DND-41 (cell line): ENCODE measurements at regions not wholly inside any gene's neighbourhood (a gene's known extent, or its start where the extent isn't known, plus 50 kb on each side); places are given as distances from the start of the nearest gene placed in this dataset.

Source experiments
- EZH2 ChIP-seq: IDR thresholded peaks from 3 replicates; pipeline ENCODE4 v1.6.1; 2012; ENCODE audit warnings: borderline replicate concordance, low read depth, mild to moderate bottlenecking, moderate library complexity, low read length, inconsistent platforms; ENCODE audit not compliant: severe bottlenecking
- TF ChIP-seq, protein P1 (sequence below): IDR thresholded peaks from 2 replicates; pipeline ENCODE4 v1.5.1; 2012; ENCODE audit warnings: borderline replicate concordance, low read length, moderate library complexity, mild to moderate bottlenecking; ENCODE audit not compliant: poor library complexity, severe bottlenecking; ENCODE audit errors: extremely low read depth

GRCh38 chr1:96971849-96972602 lies 250.4 kb downstream of the PTBP2 start:
- TF ChIP-seq, protein P1, sequence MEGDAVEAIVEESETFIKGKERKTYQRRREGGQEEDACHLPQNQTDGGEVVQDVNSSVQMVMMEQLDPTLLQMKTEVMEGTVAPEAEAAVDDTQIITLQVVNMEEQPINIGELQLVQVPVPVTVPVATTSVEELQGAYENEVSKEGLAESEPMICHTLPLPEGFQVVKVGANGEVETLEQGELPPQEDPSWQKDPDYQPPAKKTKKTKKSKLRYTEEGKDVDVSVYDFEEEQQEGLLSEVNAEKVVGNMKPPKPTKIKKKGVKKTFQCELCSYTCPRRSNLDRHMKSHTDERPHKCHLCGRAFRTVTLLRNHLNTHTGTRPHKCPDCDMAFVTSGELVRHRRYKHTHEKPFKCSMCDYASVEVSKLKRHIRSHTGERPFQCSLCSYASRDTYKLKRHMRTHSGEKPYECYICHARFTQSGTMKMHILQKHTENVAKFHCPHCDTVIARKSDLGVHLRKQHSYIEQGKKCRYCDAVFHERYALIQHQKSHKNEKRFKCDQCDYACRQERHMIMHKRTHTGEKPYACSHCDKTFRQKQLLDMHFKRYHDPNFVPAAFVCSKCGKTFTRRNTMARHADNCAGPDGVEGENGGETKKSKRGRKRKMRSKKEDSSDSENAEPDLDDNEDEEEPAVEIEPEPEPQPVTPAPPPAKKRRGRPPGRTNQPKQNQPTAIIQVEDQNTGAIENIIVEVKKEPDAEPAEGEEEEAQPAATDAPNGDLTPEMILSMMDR, result no peak
- no peak for TF ChIP-seq EZH2
